Activated B cell treated with CpG ODN at 0.5 μM for 24 hours (primary cell): ENCODE measurements at regions not wholly inside any gene's neighbourhood (a gene's known extent, or its start where the extent isn't known, plus 50 kb on each side); places are given as distances from the start of the nearest gene placed in this dataset.
"Not testable (repeated sequence)": the region's sequence is repeated elsewhere in the genome, so short reads cannot be mapped to it uniquely, and the experiment has no call there.

Source experiments
- ATAC-seq: fragments of 200-7000 bp; cut with Tn5 transposase; one replicate; pipeline ENCODE4 v1.10.0; 2021; ENCODE audit warnings: low read depth, mild to moderate bottlenecking, moderate library complexity
- CTCF ChIA-PET: fragments of 350-600 bp; sonication (Branson Sonifier 250); formaldehyde crosslinking; loops from one replicate; lab custom pipeline; 2021; ENCODE audit warnings: antibody characterized with exemption; lab: Charles Lee
- POLR2A ChIA-PET: fragments of 350-600 bp; sonication (Branson Sonifier 250); formaldehyde crosslinking; loops from one replicate; lab custom pipeline; 2021; ENCODE audit warnings: antibody characterized with exemption; lab: Charles Lee
- DNase-seq: peaks from one replicate; pipeline ENCODE4 v3.0.0; 2022
- H3K27ac Mint-ChIP-seq: one replicate; pipeline ENCODE4 v1.8.0; 2020; ENCODE audit warnings: mixed read lengths
- H3K27me3 Mint-ChIP-seq: one replicate; pipeline ENCODE4 v1.8.0; 2021; ENCODE audit warnings: mixed read lengths
- H3K36me3 Mint-ChIP-seq: one replicate; pipeline ENCODE4 v1.8.0; 2021; ENCODE audit warnings: low read depth, mixed read lengths
- H3K4me1 Mint-ChIP-seq: one replicate; pipeline ENCODE4 v1.8.0; 2021; ENCODE audit warnings: mixed read lengths
- H3K4me3 Mint-ChIP-seq: one replicate; pipeline ENCODE4 v1.8.0; 2020; ENCODE audit warnings: mild to moderate bottlenecking, mixed read lengths
- H3K9me3 Mint-ChIP-seq: one replicate; pipeline ENCODE4 v1.8.0; 2020; ENCODE audit warnings: mixed read lengths
- intact Hi-C: fragments of 100-400 bp; cut with micrococcal nuclease; formaldehyde crosslinking; loops from one replicate; pipeline ENCODE4 v1.15.1; 2024
- TF ChIP-seq, protein P1 (sequence below): fragments of 200-600 bp; IDR thresholded peaks from one replicate; pipeline ENCODE4 v1.8.0; 2022; ENCODE audit warnings: antibody characterized with exemption, mild to moderate bottlenecking

DNA sequence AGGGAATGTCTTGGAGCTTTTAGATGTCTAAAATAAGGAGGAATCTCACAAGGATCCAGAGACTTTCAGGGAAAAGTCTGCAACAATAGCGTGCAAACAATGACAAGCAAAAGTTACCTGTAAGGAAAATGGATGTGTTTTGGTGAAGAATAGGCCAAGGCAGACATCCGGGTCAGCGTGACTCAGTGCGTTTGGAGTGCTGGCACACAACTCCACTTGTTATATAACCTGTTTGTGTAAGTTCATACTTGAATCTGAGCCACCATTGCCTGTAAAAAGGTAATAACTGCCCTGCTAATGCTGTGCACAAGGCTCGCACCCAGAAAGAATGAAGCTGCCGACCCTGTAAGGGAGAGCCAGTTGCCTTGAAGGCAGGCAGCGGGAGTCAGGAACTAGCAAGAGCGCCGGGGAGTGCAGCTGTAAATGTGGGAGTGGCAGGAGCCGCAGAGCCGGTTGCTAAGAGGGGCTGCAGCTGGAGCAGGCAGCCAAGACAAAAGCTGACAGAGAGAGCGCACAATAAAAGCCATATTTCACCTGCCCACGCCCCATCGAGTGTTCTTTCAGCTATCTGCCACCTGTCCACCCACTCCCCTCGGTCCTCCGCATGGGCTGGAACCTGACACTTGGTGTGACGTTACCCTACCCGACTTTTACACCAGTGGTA, 638.5 kb upstream of the MIS18BP1 start:
- intact Hi-C loops, result no loop called here
- DNase-seq (no peak), ATAC-seq (no peak)
- no peaks in the 10 kb centered on the region for H3K36me3 Mint-ChIP-seq
- ChIA-PET CTCF (no interaction called here), POLR2A (no interaction called here)
- H3K27me3 Mint-ChIP-seq, result no peaks in the 10 kb centered on the region
- no peak overlapping the region for H3K4me3 Mint-ChIP-seq
- no peaks in the 10 kb centered on the region for H3K4me1 Mint-ChIP-seq
- H3K27ac Mint-ChIP-seq, result no peak overlapping the region
- TF ChIP-seq, protein P1, sequence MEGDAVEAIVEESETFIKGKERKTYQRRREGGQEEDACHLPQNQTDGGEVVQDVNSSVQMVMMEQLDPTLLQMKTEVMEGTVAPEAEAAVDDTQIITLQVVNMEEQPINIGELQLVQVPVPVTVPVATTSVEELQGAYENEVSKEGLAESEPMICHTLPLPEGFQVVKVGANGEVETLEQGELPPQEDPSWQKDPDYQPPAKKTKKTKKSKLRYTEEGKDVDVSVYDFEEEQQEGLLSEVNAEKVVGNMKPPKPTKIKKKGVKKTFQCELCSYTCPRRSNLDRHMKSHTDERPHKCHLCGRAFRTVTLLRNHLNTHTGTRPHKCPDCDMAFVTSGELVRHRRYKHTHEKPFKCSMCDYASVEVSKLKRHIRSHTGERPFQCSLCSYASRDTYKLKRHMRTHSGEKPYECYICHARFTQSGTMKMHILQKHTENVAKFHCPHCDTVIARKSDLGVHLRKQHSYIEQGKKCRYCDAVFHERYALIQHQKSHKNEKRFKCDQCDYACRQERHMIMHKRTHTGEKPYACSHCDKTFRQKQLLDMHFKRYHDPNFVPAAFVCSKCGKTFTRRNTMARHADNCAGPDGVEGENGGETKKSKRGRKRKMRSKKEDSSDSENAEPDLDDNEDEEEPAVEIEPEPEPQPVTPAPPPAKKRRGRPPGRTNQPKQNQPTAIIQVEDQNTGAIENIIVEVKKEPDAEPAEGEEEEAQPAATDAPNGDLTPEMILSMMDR, result no peak
- H3K9me3 Mint-ChIP-seq, result no peaks in the 10 kb centered on the region

DNA sequence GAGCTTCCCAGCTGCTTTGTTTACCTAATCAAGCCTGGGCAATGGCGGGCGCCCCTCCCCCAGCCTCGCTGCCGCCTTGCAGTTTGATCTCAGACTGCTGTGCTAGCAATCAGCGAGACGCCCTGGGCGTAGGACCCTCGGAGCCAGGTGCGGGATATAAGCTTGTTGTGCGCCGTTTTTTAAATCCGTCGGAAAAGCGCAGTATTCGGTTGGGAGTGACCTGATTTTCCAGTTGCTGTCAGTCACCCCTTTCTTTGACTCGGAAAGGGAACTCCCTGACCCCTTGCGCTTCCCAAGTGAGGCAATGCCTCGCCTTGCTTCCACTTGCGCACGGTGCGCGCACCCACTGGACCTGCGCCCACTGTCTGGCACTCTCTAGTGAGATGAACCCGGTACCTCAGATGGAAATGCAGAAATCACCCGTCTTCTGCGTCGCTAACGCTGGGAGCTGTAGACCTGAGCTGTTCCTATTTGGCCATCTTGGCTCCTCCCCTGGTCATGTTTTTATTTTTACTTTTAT, 635.8 kb upstream of the MIS18BP1 start:
- H3K4me1 Mint-ChIP-seq, result not testable (repeated sequence)

DNA sequence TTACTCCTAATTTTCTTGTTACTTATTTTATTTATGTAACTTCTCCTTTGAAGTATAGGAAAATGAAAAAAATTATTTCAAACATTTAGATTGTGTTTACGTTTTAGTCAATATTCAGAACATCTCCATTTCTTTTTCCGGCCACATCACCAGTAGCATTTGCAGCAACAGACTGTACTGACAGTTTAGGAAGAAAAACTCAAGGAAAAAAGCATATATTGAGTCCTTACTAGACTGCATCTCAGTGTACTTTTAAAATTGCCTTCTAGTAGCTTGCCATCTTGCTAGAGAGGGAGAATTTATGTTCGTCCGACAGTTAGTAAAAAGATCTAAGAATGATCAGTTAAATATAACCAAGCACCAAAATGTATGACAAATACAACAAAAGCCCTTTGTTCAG, 625.0 kb upstream of the MIS18BP1 start:
- Mint-ChIP-seq H3K4me1 (no peaks in the 10 kb centered on the region), H3K27ac (no peak overlapping the region), H3K4me3 (no peak overlapping the region), H3K27me3 (no peaks in the 10 kb centered on the region), H3K9me3 (peaks cover 7% of the 10 kb centered on the region), H3K36me3 (no peaks in the 10 kb centered on the region)
- ATAC-seq (no peak), DNase-seq (no peak)
- ChIA-PET POLR2A (no interaction called here), CTCF (no interaction called here)
- TF ChIP-seq, protein P1, result no peak
- intact Hi-C loops, result no loop called here

More for the DNA sequence above, 635.8 kb upstream of the MIS18BP1 start:
- H3K27me3 Mint-ChIP-seq, POLR2A ChIA-PET, H3K4me3 Mint-ChIP-seq, ATAC-seq, H3K36me3 Mint-ChIP-seq, H3K27ac Mint-ChIP-seq, intact Hi-C loops, H3K9me3 Mint-ChIP-seq, CTCF ChIA-PET, DNase-seq: not testable (repeated sequence)

DNA sequence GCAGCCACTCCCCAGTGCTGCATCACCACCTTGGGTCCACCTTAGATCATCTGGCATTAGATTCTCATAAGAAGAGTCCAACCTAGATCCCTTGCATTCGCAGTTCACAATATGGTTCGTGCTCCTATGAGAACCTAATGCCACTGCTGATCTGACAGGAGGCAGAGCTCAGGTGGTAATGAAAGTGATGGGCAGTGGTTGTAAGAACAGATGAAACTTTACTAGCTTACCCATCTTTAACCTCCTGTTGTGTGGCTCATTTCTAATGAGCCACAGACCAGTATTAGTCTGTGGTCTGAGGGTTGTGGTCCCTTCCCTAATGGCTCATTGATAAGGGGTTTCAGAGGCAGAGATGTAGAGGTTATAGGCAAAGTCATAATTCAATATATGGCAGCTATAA, 615.9 kb upstream of the MIS18BP1 start:
- DNase-seq (no peak), ATAC-seq (no peak)
- Mint-ChIP-seq H3K9me3 (peaks cover 20% of the 10 kb centered on the region), H3K4me3 (no peak overlapping the region), H3K36me3 (no peaks in the 10 kb centered on the region), H3K4me1 (no peaks in the 10 kb centered on the region), H3K27me3 (no peaks in the 10 kb centered on the region), H3K27ac (no peak overlapping the region)
- CTCF ChIA-PET, result no interaction called here
- POLR2A ChIA-PET, result no interaction called here
- TF ChIP-seq, protein P1, result no peak
- intact Hi-C loops, result no loop called here

DNA sequence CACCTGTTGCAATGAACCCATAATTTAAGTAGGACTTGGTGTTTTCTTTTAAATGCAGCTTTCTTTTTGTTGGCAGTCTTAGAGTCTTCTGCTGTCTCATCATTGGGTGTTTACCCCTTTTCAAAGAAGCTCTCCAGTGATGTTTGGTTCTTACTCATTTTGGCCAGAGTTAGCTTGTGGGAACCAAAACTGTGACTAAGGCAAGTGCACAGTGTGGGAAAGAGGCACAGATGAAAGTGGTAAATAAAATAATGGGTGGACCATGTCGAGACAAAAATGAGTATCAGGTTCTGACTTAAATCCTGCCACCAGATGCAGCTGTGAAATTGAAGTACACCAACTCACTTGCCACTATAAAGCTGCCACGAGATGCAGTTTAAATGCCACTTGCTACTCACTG, 615.4 kb upstream of the MIS18BP1 start:
- Mint-ChIP-seq H3K27me3 (no peaks in the 10 kb centered on the region), H3K4me3 (no peak overlapping the region), H3K27ac (no peak overlapping the region), H3K4me1 (no peaks in the 10 kb centered on the region), H3K36me3 (no peaks in the 10 kb centered on the region), H3K9me3 (peaks cover 18% of the 10 kb centered on the region)
- TF ChIP-seq, protein P1, result no peak
- ChIA-PET CTCF (no interaction called here), POLR2A (no interaction called here)
- intact Hi-C loops, result no loop called here
- DNase-seq (no peak), ATAC-seq (no peak)
